ENCODE measurements at regions not wholly inside any gene's neighbourhood (a gene's known extent, or its start where the extent isn't known, plus 50 kb on each side); places are given as distances from the start of the nearest gene placed in this dataset.

- H3K36me3 ChIP-seq (ENCODE audit: control insufficient read depth in 1 of 2, insufficient read depth in 2 of 2, low read length in 2 of 2): no peaks in the 10 kb centered on the region
- no peaks in the 10 kb centered on the region for H3K79me2 ChIP-seq (ENCODE audit: insufficient read depth, low read length)
- no peak overlapping the region for H3K27ac ChIP-seq (ENCODE audit: low read depth, low read length)
- TF ChIP-seq MAX (IDR thresholded peaks at IDR 0.05): no peak
- no peak for TF ChIP-seq ZNF274 (IDR thresholded peaks at IDR 0.05; ENCODE audit: low read depth, low read length)
- no peak for TF ChIP-seq CEBPB (IDR thresholded peaks at IDR 0.05; ENCODE audit: low read depth)
- TF ChIP-seq JUND (IDR thresholded peaks at IDR 0.05): no peak
- no peak for TF ChIP-seq SIN3A (IDR thresholded peaks at IDR 0.05; ENCODE audit: low read depth)
- no peak for TF ChIP-seq ZFX (IDR thresholded peaks at IDR 0.05)
- TF ChIP-seq REST (IDR thresholded peaks at IDR 0.05; ENCODE audit: low read depth): no peak
- TF ChIP-seq EZH2 (IDR thresholded peaks at IDR 0.05): no peak
- TF ChIP-seq ATF3 (IDR thresholded peaks at IDR 0.05): no peak
- no peak for TF ChIP-seq FOSL1 (IDR thresholded peaks at IDR 0.05; ENCODE audit: low read depth)
- no peak for TF ChIP-seq RAD21 (IDR thresholded peaks at IDR 0.05; ENCODE audit: low read depth)
- TF ChIP-seq CTCF (IDR thresholded peaks at IDR 0.05 in 2 of 3, conservative IDR thresholded peaks at IDR 0.05 in 1 of 3; ENCODE audit: borderline replicate concordance in 1 of 3, insufficient read depth in 1 of 3, low read depth in 2 of 3, low read length in 2 of 3): no peak
- TF ChIP-seq SRF (IDR thresholded peaks at IDR 0.05; ENCODE audit: low read depth): no peak
- TF ChIP-seq ZBTB33 (IDR thresholded peaks at IDR 0.05; ENCODE audit: extremely low read depth, insufficient replicate concordance, low read length): no peak
- no peak for TF ChIP-seq TCF7L2 (IDR thresholded peaks at IDR 0.05; ENCODE audit: borderline replicate concordance, extremely low read depth, insufficient read depth, insufficient read length)
- TF ChIP-seq EGR1 (IDR thresholded peaks at IDR 0.05; ENCODE audit: low read depth): no peak
- TF ChIP-seq POLR2AphosphoS5 (IDR thresholded peaks at IDR 0.05; ENCODE audit: low read depth, low read length): no peak
- H2AFZ ChIP-seq (ENCODE audit: low read depth, low read length, poor library complexity, severe bottlenecking): no peak overlapping the region
- no peaks in the 10 kb centered on the region for H4K20me1 ChIP-seq (ENCODE audit: insufficient read depth)
- H3K27me3 ChIP-seq (ENCODE audit: insufficient read depth, low read length): 0 out of 2 replicates have a peak, but pooled peaks cover 21% of the 10 kb centered on the region
- H3K4me2 ChIP-seq (ENCODE audit: low read length): no peak overlapping the region
- intact Hi-C loops (cut with micrococcal nuclease): no loop called here
- ChIA-PET CTCF (no interaction called here), POLR2A (no interaction called here), RAD21 (ENCODE audit: low non-redundant PET in 1 of 2, low total read pairs in 2 of 2, uncharacterized antibody in 2 of 2, unreplicated experiment in 2 of 2) (no interaction called here)
- no peaks in the 10 kb centered on the region for H3K4me1 ChIP-seq (ENCODE audit: control insufficient read depth in 1 of 2, insufficient read depth in 2 of 2, low read length in 2 of 2)
- BruUV-seq (replicated peaks): no TSS peak
- no peak overlapping the region for H3K4me3 ChIP-seq (replicated peaks in 1 of 2; ENCODE audit: low read depth in 1 of 2, low read length in 2 of 2)
- no peaks in the 10 kb centered on the region for H3K9me2 ChIP-seq (ENCODE audit: insufficient read depth)
- H3K9ac ChIP-seq (ENCODE audit: low read length): no peak overlapping the region
- ATAC-seq: no peak
- DNase-seq (ENCODE audit: low read depth, low spot score): no peak
- no peaks in the 10 kb centered on the region for H3K9me3 ChIP-seq (ENCODE audit: control insufficient read depth in 1 of 2, insufficient read depth in 1 of 2, low read depth in 1 of 2, low read length in 2 of 2)
Measured at GRCh38 chr7:91324663-91325062, 60.4 kb downstream of the FZD1 start.
